HCT116 (cell line): ENCODE measurements at regions not wholly inside any gene's neighbourhood (a gene's known extent, or its start where the extent isn't known, plus 50 kb on each side); places are given as distances from the start of the nearest gene placed in this dataset.

ENCODE experiments used
- ATF3 ChIP-seq: IDR thresholded peaks from 2 replicates; pipeline ENCODE4 v1.6.1; 2012
- CTCF ChIP-seq, 3 experiments: fragments of 200-600 bp in 1 of 3; sonication (generic) in 1 of 3; IDR thresholded peaks in 2 of 3; conservative IDR thresholded peaks in 1 of 3; 2 replicates each; pipeline ENCODE4 v1.5.1; 2012 to 2017; ENCODE audit warnings: low read depth in 2 of 3, low read length in 2 of 3, antibody characterized with exemption in 1 of 3, borderline replicate concordance in 1 of 3, control low read depth in 1 of 3, mild to moderate bottlenecking in 1 of 3, mixed read lengths in 1 of 3, mixed run types in 1 of 3, moderate library complexity in 1 of 3; ENCODE audit not compliant: insufficient read depth in 1 of 3
- EZH2 ChIP-seq: fragments of 200-600 bp; sonication (generic); IDR thresholded peaks from 2 replicates; pipeline ENCODE4 v1.6.1; 2017; ENCODE audit warnings: antibody characterized with exemption, mixed run types
- FOSL1 ChIP-seq: IDR thresholded peaks from 2 replicates; pipeline ENCODE4 v1.6.1; 2012; ENCODE audit warnings: low read depth
- POLR2A ChIP-seq: IDR thresholded peaks from 2 replicates; pipeline ENCODE4 v1.7.0; 2011; ENCODE audit warnings: borderline replicate concordance; ENCODE audit not compliant: insufficient read depth, insufficient read length; ENCODE audit errors: extremely low read depth
- POLR2AphosphoS5 ChIP-seq: IDR thresholded peaks from 2 replicates; pipeline ENCODE4 v1.6.1; 2011; ENCODE audit warnings: mild to moderate bottlenecking, low read depth, low read length, moderate library complexity
- RAD21 ChIP-seq: IDR thresholded peaks from 2 replicates; pipeline ENCODE4 v1.6.1; 2012; ENCODE audit warnings: low read depth, mild to moderate bottlenecking
- SP1 ChIP-seq: IDR thresholded peaks from 2 replicates; pipeline ENCODE4 v1.6.1; 2012; ENCODE audit warnings: low read depth
- YY1 ChIP-seq: IDR thresholded peaks from 2 replicates; pipeline ENCODE4 v1.6.1; 2011; ENCODE audit warnings: low read length, low read depth, moderate library complexity, mild to moderate bottlenecking; ENCODE audit not compliant: insufficient replicate concordance; ENCODE audit errors: extremely low read depth
- ZFX ChIP-seq: fragments of 450-650 bp; IDR thresholded peaks from 2 replicates; pipeline ENCODE4 v1.6.1; 2017
- ZNF274 ChIP-seq: fragments of 200-500 bp; sonication (Bioruptor generic); IDR thresholded peaks from 2 replicates; pipeline ENCODE4 v1.6.1; 2014; ENCODE audit warnings: mild to moderate bottlenecking, low read depth, low read length, inconsistent platforms

- TF ChIP-seq ATF3: no peak
- no peak for TF ChIP-seq SP1
- no peak for TF ChIP-seq CTCF (IDR thresholded peaks at IDR 0.05 in 2 of 3, conservative IDR thresholded peaks at IDR 0.05 in 1 of 3; ENCODE audit: borderline replicate concordance in 1 of 3, insufficient read depth in 1 of 3, low read depth in 2 of 3, low read length in 2 of 3)
- no peak for TF ChIP-seq POLR2AphosphoS5
- TF ChIP-seq YY1: no peak
- TF ChIP-seq POLR2A: no peak
- no peak for TF ChIP-seq FOSL1
- TF ChIP-seq RAD21: no peak
- no peak for TF ChIP-seq EZH2
- no peak for TF ChIP-seq ZNF274
- no peak for TF ChIP-seq ZFX
These were observed 1148.5 kb upstream of the FAM98A start for GRCh38 chr2:34747643-34748042.
